H9 (cell line): ENCODE measurements at regions not wholly inside any gene's neighbourhood (a gene's known extent, or its start where the extent isn't known, plus 50 kb on each side); places are given as distances from the start of the nearest gene placed in this dataset.

Experiments used
- DNase-seq: peaks from one replicate; pipeline ENCODE4 v3.0.0-alpha.2; 2017
- H2AFZ ChIP-seq: one replicate; pipeline ENCODE4 v1.6.1; 2013; ENCODE audit warnings: mild to moderate bottlenecking, low read length, control low read depth, moderate library complexity
- H2AK5ac ChIP-seq: 2 replicates; pipeline ENCODE4 v1.6.1; 2013; ENCODE audit warnings: low read length, control low read depth, mixed read lengths; ENCODE audit not compliant: insufficient read length
- H2BK120ac ChIP-seq: one replicate; pipeline ENCODE4 v1.6.1; 2013; ENCODE audit warnings: low read depth, mild to moderate bottlenecking, low read length, control low read depth, inconsistent platforms; ENCODE audit not compliant: poor library complexity, severe bottlenecking
- H2BK12ac ChIP-seq: 2 replicates; pipeline ENCODE4 v1.6.1; 2013; ENCODE audit warnings: low read length, control low read depth, mixed read lengths, low read depth; ENCODE audit not compliant: insufficient read length
- H2BK15ac ChIP-seq: 2 replicates; pipeline ENCODE4 v1.6.1; 2013; ENCODE audit warnings: low read depth, low read length, control low read depth
- H2BK20ac ChIP-seq: one replicate; pipeline ENCODE4 v1.6.1; 2013; ENCODE audit warnings: low read depth, mild to moderate bottlenecking, low read length, control low read depth, inconsistent platforms; ENCODE audit not compliant: poor library complexity, severe bottlenecking
- H2BK5ac ChIP-seq: 2 replicates; pipeline ENCODE4 v1.6.1; 2013; ENCODE audit warnings: low read length, control low read depth, mixed read lengths; ENCODE audit not compliant: insufficient read length
- H3K14ac ChIP-seq: 2 replicates; pipeline ENCODE4 v1.6.1; 2013; ENCODE audit warnings: low read length, control low read depth; ENCODE audit not compliant: insufficient read depth
- H3K18ac ChIP-seq: 2 replicates; pipeline ENCODE4 v1.6.1; 2013; ENCODE audit warnings: low read depth, mild to moderate bottlenecking, mixed read lengths, low read length, control low read depth; ENCODE audit not compliant: insufficient read length
- H3K23ac ChIP-seq: 2 replicates; pipeline ENCODE4 v1.6.1; 2013; ENCODE audit warnings: low read length, control low read depth, mixed read lengths, low read depth; ENCODE audit not compliant: insufficient read length
- H3K23me2 ChIP-seq: 2 replicates; pipeline ENCODE4 v1.6.1; 2013; ENCODE audit warnings: low read depth, mild to moderate bottlenecking, mixed read lengths, low read length, control low read depth; ENCODE audit not compliant: insufficient read length, poor library complexity, severe bottlenecking
- H3K27ac ChIP-seq: 2 replicates; pipeline ENCODE4 v1.5.1; 2013; ENCODE audit warnings: low read length, control low read depth, mixed read lengths, low read depth; ENCODE audit not compliant: insufficient read length
- H3K27me3 ChIP-seq: 2 replicates; pipeline ENCODE4 v1.6.1; 2013; ENCODE audit warnings: low read length, control low read depth, inconsistent platforms; ENCODE audit not compliant: insufficient read depth
- H3K4ac ChIP-seq: 2 replicates; pipeline ENCODE4 v1.6.1; 2013; ENCODE audit warnings: low read depth, mild to moderate bottlenecking, control low read depth, inconsistent platforms, low read length, moderate library complexity
- H3K4me1 ChIP-seq: 2 replicates; pipeline ENCODE4 v1.6.1; 2013; ENCODE audit warnings: low read length, control low read depth, inconsistent platforms; ENCODE audit not compliant: insufficient read depth
- H3K4me2 ChIP-seq: 2 replicates; pipeline ENCODE4 v1.6.1; 2013; ENCODE audit warnings: low read length, control low read depth, mixed read lengths; ENCODE audit not compliant: insufficient read length, insufficient read depth
- H3K56ac ChIP-seq: 2 replicates; pipeline ENCODE4 v1.6.1; 2013; ENCODE audit warnings: low read depth, mild to moderate bottlenecking, mixed read lengths, low read length, control low read depth; ENCODE audit not compliant: insufficient read length
- H3K79me1 ChIP-seq: 2 replicates; pipeline ENCODE4 v1.6.1; 2013; ENCODE audit warnings: low read depth, mild to moderate bottlenecking, moderate library complexity, low read length, control low read depth, inconsistent platforms; ENCODE audit not compliant: insufficient read depth, poor library complexity, severe bottlenecking
- H3K79me2 ChIP-seq: 2 replicates; pipeline ENCODE4 v1.6.1; 2013; ENCODE audit warnings: low read length, control low read depth, inconsistent platforms; ENCODE audit not compliant: insufficient read depth
- H3K9ac ChIP-seq: 2 replicates; pipeline ENCODE4 v1.6.1; 2013; ENCODE audit warnings: low read length, control low read depth, mixed read lengths; ENCODE audit not compliant: insufficient read length; ENCODE audit errors: extremely low read depth
- H3K9me3 ChIP-seq: one replicate; pipeline ENCODE4 v1.6.1; 2013; ENCODE audit warnings: low read depth, low read length, inconsistent platforms; ENCODE audit not compliant: control insufficient read depth
- H3T11ph ChIP-seq: one replicate; pipeline ENCODE4 v1.6.1; 2013; ENCODE audit warnings: mild to moderate bottlenecking, low read length, control low read depth, inconsistent platforms
- H4K20me1 ChIP-seq: one replicate; pipeline ENCODE4 v1.6.1; 2013; ENCODE audit not compliant: control insufficient read depth, insufficient read length, insufficient read depth
- H4K5ac ChIP-seq: 2 replicates; pipeline ENCODE4 v1.6.1; 2013; ENCODE audit warnings: low read depth, mild to moderate bottlenecking, mixed read lengths, low read length, control low read depth; ENCODE audit not compliant: insufficient read length
- H4K8ac ChIP-seq: replicated peaks from 2 replicates; pipeline ENCODE4 v1.6.1; 2013; ENCODE audit warnings: low read length, control low read depth, mixed read lengths, low read depth; ENCODE audit not compliant: insufficient read length
- H4K91ac ChIP-seq: 2 replicates; pipeline ENCODE4 v1.6.1; 2013; ENCODE audit warnings: low read depth, mild to moderate bottlenecking, moderate library complexity, mixed read lengths, low read length, control low read depth; ENCODE audit not compliant: insufficient read length
- H3K27ac Mint-ChIP-seq, 3 experiments: 2 replicates in 2 of 3; 3 replicates in 1 of 3; pipeline ENCODE4 v1.8.0; 2020 to 2021; ENCODE audit warnings: mixed read lengths in 3 of 3, mild to moderate bottlenecking in 1 of 3, moderate library complexity in 1 of 3
- H3K27me3 Mint-ChIP-seq: 2 replicates; pipeline ENCODE4 v1.8.0; 2021; ENCODE audit warnings: low read depth, mild to moderate bottlenecking, moderate library complexity, mixed read lengths
- H3K36me3 Mint-ChIP-seq, 3 experiments: 2 replicates in 2 of 3; 3 replicates in 1 of 3; pipeline ENCODE4 v1.8.0; 2020 to 2021; ENCODE audit warnings: low read depth in 3 of 3, mixed read lengths in 3 of 3; ENCODE audit not compliant: insufficient read depth in 1 of 3
- H3K4me1 Mint-ChIP-seq, 2 experiments: 2 replicates each; pipeline ENCODE4 v1.8.0; 2020; ENCODE audit warnings: mixed read lengths in 2 of 2
- H3K4me3 Mint-ChIP-seq, 2 experiments: 2 replicates in 1 of 2; 3 replicates in 1 of 2; pipeline ENCODE4 v1.8.0; 2020 to 2021; ENCODE audit warnings: mild to moderate bottlenecking in 2 of 2, mixed read lengths in 2 of 2, moderate library complexity in 1 of 2
- H3K9me3 Mint-ChIP-seq, 2 experiments: 2 replicates in 1 of 2; 3 replicates in 1 of 2; pipeline ENCODE4 v1.8.0; 2020; ENCODE audit warnings: mild to moderate bottlenecking in 2 of 2, mixed read lengths in 2 of 2, moderate library complexity in 1 of 2
- CTCF ChIP-seq: fragments of 200-600 bp; sonication (generic); conservative IDR thresholded peaks from 3 replicates; pipeline ENCODE4 v1.8.0; 2021; ENCODE audit warnings: antibody characterized with exemption, mild to moderate bottlenecking

GRCh38 chr14:28116716-28117115 is 649.9 kb upstream of the FOXG1 start:
- no peak overlapping the region for H3K14ac ChIP-seq
- no peak overlapping the region for H3K4me2 ChIP-seq
- H3K27ac Mint-ChIP-seq, result no peak overlapping the region
- no peak overlapping the region for H3K27ac ChIP-seq
- no peak overlapping the region for H4K5ac ChIP-seq
- H3K27me3 Mint-ChIP-seq, result peaks cover 79% of the 10 kb centered on the region
- no peaks in the 10 kb centered on the region for H3K4me1 ChIP-seq
- H3K56ac ChIP-seq, result no peak overlapping the region
- H3K4me1 Mint-ChIP-seq, result peaks cover 14 to 16% of the 10 kb centered on the region in 2 experiments
- H3T11ph ChIP-seq, result no peak overlapping the region
- H3K4ac ChIP-seq, result no peak overlapping the region
- H3K18ac ChIP-seq, result no peak overlapping the region
- no peak overlapping the region for H2BK12ac ChIP-seq
- H3K79me2 ChIP-seq, result no peaks in the 10 kb centered on the region
- no peak overlapping the region for H2BK20ac ChIP-seq
- no peak overlapping the region for H3K9ac ChIP-seq
- peaks cover 8% of the 10 kb centered on the region; the same call in 1 of the 2 replicates for H3K27me3 ChIP-seq
- H2AFZ ChIP-seq, result no peak overlapping the region
- H3K79me1 ChIP-seq, result no peaks in the 10 kb centered on the region
- H4K91ac ChIP-seq, result no peak overlapping the region
- no peak overlapping the region for H3K4me3 Mint-ChIP-seq
- H3K9me3 Mint-ChIP-seq, result peaks cover 0 to 4% of the 10 kb centered on the region in 2 experiments; a peak in 1 of 5 replicates
- H3K23ac ChIP-seq, result no peak overlapping the region
- no peak for DNase-seq
- H4K20me1 ChIP-seq, result no peaks in the 10 kb centered on the region
- no peaks in the 10 kb centered on the region for H3K23me2 ChIP-seq
- TF ChIP-seq CTCF, result no peak; the same call in 2 of the 3 replicates
- H2BK5ac ChIP-seq, result no peak overlapping the region
- H2BK120ac ChIP-seq, result no peak overlapping the region
- no peak overlapping the region for H2BK15ac ChIP-seq
- no peaks in the 10 kb centered on the region for H3K9me3 ChIP-seq
- no peaks in the 10 kb centered on the region for H3K36me3 Mint-ChIP-seq
- H4K8ac ChIP-seq, result no peak overlapping the region
- H2AK5ac ChIP-seq, result no peak overlapping the region
